SK-MEL-5 (cell line): ENCODE measurements at regions not wholly inside any gene's neighbourhood (a gene's known extent, or its start where the extent isn't known, plus 50 kb on each side); places are given as distances from the start of the nearest gene placed in this dataset.

Source experiments
- DNase-seq: peaks from one replicate; pipeline ENCODE4 v3.0.0-alpha.2; 2016; ENCODE audit warnings: low read depth, low spot score
- in situ Hi-C: cut with HindIII; loops from 2 replicates; pipeline ENCODE4 v1.10.0; 2016; ENCODE audit warnings: low sequenced_read_pairs, high pct_unique_total_duplicates, low pct_unique_long_range_greater_than_20kb

- in situ Hi-C loops = no loop called here
- DNase-seq = no peak
Observed at GRCh38 chr19:28532765-28533341, 680.1 kb downstream of the UQCRFS1 start.

GRCh38 chr19:28531979-28532378 is 681.0 kb downstream of the UQCRFS1 start:
- no peak for DNase-seq
- in situ Hi-C loops = no loop called here

- no peak for DNase-seq
- in situ Hi-C loops = no loop called here
Observed at GRCh38 chr19:28530406-28531035, 682.4 kb downstream of the UQCRFS1 start.

GRCh38 chr19:28526038-28526437 is 686.9 kb downstream of the UQCRFS1 start:
- in situ Hi-C loops = no loop called here
- no peak for DNase-seq

GRCh38 chr19:28523619-28524018 is 689.3 kb downstream of the UQCRFS1 start:
- in situ Hi-C loops = no loop called here
- no peak for DNase-seq

GRCh38 chr19:28522545-28522922 is 690.4 kb downstream of the UQCRFS1 start:
- in situ Hi-C loops = no loop called here

GRCh38 chr19:28521614-28522544 is 691.1 kb downstream of the UQCRFS1 start:
- in situ Hi-C loops = no loop called here
- no peak for DNase-seq

More at GRCh38 chr19:28522545-28522922, 690.4 kb downstream of the UQCRFS1 start:
- no peak for DNase-seq

- no peak for DNase-seq
- in situ Hi-C loops = no loop called here
Observed at GRCh38 chr19:28520998-28521568, 691.9 kb downstream of the UQCRFS1 start.

- in situ Hi-C loops = no loop called here
- DNase-seq = no peak
Observed at GRCh38 chr19:28519952-28520861, 692.7 kb downstream of the UQCRFS1 start.

- DNase-seq = no peak
- in situ Hi-C loops = no loop called here
Observed at GRCh38 chr19:28519218-28519779, 693.7 kb downstream of the UQCRFS1 start.

GRCh38 chr19:28516415-28516872 is 696.5 kb downstream of the UQCRFS1 start:
- in situ Hi-C loops = no loop called here
- no peak for DNase-seq

- no peak for DNase-seq
- in situ Hi-C loops = no loop called here
Observed at GRCh38 chr19:28514166-28514565, 698.8 kb downstream of the UQCRFS1 start.

GRCh38 chr19:28511655-28512054 is 701.3 kb downstream of the UQCRFS1 start:
- no peak for DNase-seq
- in situ Hi-C loops = no loop called here

- no peak for DNase-seq
- in situ Hi-C loops = no loop called here
Observed at GRCh38 chr19:28509079-28509895, 703.7 kb downstream of the UQCRFS1 start.

GRCh38 chr19:28508666-28509065 is 704.3 kb downstream of the UQCRFS1 start:
- DNase-seq = no peak
- in situ Hi-C loops = no loop called here

- DNase-seq = no peak
Observed at GRCh38 chr19:28505933-28506332, 707.0 kb downstream of the UQCRFS1 start.

More at GRCh38 chr19:28505933-28506332, 707.0 kb downstream of the UQCRFS1 start:
- in situ Hi-C loops = no loop called here
